HG03103 (cell line): ENCODE measurements at regions not wholly inside any gene's neighbourhood (a gene's known extent, or its start where the extent isn't known, plus 50 kb on each side); places are given as distances from the start of the nearest gene placed in this dataset.
"Not testable (repeated sequence)": the region's sequence is repeated elsewhere in the genome, so short reads cannot be mapped to it uniquely, and the experiment has no call there.

Experiments
- ATAC-seq: cut with Tn5 transposase; IDR thresholded peaks from one replicate; pipeline ENCODE4 v1.9.1; 2021; ENCODE audit warnings: low read depth; ENCODE audit not compliant: unreplicated experiment

DNA sequence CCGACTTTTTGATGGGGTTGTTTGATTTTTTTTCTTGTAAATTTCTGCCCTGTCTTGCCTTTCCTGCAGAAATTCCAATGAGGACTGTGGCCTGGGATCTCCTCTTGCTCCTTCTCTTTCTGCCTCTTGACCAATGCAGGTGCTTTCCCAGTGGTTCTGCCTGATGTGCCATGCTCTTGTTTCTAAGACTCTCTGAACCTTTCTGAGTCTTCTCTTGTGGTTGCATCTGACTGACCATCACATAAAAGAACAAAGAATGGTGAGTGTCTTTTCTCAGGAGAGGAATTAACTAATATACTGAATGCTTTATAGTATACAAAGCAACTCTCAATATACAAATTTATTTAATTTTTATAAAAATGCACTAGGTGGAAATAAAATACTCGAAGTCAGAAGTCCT lies 424.6 kb downstream of the TRIB2 start:
- ATAC-seq = no peak

DNA sequence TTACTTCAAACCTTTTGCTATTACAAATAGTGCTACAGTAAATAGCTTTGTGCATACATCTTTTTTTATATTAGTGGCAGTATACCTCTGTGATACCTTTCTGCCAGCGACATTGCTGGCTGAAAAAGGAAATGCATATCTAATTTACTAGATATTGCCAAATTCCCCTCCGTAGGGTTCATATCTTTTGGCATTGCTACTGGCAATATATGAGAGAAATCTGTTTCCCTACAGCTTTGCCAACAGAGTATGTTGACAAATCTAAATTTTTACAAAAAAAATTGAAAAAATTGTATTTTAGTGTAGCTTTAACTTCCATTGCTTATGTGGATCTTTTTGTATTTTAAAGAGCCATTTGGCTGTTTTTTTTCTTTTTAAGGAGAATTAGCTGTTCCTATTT lies 426.7 kb downstream of the TRIB2 start:
- no peak for ATAC-seq

DNA sequence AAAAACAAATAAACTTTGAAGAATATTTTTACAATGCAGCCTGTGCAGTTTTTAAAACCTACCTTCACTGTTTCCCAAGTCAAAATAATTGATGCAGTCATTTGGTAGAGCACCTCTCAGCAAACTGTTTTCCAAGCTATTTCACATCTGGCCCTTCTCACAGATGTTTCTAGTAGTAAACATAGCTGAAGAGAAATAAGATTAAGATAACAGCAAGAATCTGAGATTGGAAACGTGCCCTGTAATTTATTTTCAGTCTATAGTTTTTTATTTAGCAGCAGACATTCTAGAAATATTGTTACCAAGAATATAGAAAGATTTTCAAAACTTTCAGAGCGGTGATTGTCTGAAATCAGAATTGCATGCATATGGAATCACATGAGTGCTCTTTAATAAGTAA lies 440.2 kb downstream of the TRIB2 start:
- ATAC-seq = no peak

DNA sequence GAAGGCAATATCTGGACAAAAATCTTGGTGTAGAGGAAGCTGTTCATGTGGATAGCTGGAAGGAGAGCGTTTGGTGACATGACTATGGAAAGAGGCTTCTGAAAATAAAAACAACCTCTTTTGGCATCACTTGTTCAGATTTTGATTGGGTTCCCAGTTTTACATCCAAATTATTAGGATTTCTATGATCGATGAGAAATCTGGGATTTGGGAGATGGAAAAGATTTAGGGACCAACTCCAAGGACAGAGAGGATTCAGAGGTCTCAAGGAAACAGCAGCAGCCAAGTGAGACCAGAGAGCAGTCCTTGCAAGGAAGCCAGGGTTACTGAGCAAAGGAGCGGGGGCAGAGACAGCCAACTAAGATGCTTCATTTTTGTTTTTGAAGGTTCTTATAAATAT lies 441.7 kb downstream of the TRIB2 start:
- no peak for ATAC-seq

DNA sequence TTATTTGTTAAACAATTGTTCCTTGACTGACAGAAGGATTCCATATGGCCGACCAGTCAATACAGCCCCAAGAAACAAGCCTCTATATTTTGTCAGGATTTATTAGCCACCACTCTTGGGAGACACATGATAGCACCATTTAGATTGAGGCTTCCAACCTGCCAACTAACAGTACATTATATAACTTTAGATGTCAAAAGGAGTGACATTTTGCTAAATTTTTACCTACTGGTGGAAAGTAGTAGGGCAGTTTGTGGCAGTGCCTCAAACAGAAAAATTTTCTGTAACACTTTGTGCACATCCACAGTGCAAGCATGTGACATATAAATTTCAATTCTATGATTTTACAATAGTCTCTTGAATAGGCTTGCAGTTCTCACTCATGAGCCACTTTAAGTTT lies 464.0 kb downstream of the TRIB2 start:
- ATAC-seq = no peak

DNA sequence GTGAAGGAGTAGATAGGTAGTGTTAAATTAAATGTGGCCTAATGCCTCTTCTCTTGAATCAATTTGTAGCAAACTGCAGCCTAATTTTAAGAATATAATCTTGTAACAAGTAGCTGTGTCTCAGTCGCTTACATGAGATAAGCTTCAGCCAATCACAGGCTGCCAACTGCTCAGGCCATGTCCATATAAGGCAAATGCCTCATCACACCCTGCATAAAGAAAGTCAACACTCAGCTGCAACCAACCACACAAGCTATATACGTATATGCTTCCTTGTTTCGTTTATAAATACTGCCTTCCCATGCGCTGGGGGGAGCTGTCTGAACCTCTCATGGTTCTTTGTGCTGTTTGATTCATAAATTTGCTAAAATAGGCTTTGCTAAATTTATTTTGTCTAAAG lies 476.3 kb downstream of the TRIB2 start:
- ATAC-seq = peak; percentile 85

- ATAC-seq = peak; percentile 55
These were observed 477.2 kb downstream of the TRIB2 start for GRCh38 chr2:13193900-13194299.

- ATAC-seq = no peak
These were observed 478.5 kb downstream of the TRIB2 start for GRCh38 chr2:13195270-13195669.

DNA sequence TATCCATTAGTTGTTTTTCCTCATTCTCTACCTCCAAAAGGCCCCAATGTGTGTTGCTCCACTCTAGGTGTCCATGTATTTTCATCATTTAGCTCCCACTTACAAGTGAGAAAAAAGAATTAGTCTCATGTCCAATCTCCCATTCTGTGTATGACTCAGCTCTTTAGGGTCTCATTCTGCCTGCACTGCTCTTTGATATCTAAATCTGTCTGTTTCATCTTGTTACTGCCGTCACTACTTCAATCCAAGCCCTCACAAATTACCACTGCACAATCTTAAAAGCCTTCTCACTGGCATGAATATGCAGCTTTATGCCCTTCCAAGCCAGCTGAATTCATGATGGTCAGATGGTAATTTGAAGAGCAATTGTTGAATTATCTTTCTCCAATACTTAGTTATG lies 480.5 kb downstream of the TRIB2 start:
- ATAC-seq = no peak

GRCh38 chr2:13201924-13202323 lies 485.2 kb downstream of the TRIB2 start:
- no peak for ATAC-seq

DNA sequence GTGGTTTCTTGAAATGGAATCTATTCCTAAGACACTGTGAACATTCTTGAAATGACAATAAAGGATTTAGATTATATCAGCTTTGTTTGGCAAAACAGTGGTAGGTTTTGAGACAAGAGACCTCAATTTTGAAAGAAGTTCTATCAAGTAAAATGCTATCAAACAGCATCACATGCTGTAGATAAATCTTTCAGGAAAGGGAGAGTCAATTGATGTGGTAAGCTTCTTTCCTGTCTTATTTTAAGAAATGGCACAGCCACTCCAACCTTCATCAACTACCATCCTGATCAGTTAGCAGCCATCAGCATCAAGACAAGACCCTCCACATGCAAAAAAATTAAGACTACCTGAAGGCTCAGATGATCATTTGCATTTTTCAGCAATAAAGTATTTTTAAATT lies 495.4 kb downstream of the TRIB2 start:
- no peak for ATAC-seq

- no peak for ATAC-seq
These were observed 501.5 kb downstream of the TRIB2 start for GRCh38 chr2:13218205-13218604.

DNA sequence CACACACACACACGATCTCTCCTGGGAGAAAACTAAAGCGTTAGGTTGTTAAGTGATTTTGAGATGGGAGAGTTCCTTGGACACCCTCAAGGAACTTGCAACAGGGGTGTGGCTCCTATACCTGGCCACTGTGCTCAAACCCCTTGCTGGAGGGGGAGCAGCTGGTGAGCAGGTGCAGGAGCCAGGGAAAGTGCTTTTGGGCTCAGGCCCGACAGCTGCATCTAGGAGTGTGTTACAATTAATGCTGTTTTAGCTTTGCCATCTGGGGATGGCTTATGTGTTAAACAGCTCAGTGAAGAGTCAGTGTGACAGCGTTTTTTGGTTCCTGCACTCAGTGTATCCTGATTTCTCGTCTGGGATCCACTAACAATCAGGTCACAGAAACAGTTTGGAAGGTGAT lies 510.8 kb downstream of the TRIB2 start:
- no peak for ATAC-seq

DNA sequence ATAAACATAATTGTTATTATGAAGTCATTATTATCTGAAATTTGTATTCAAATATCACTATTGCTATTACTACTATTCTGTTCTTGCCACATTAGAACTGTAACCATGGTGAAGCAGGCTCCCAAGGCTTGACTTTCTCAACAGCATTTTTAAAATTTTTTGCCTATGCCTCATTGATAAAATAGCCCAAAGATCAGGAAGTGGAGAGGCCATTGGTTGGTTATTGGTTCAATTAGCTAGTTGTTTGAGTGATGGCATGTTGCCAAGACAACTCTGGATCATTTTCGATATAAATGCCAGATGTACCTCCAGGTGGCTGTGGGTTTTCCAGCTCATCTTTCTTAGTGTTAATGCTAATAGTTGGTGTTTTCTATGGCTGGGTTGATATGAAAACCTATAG lies 513.5 kb downstream of the TRIB2 start:
- ATAC-seq = no peak

DNA sequence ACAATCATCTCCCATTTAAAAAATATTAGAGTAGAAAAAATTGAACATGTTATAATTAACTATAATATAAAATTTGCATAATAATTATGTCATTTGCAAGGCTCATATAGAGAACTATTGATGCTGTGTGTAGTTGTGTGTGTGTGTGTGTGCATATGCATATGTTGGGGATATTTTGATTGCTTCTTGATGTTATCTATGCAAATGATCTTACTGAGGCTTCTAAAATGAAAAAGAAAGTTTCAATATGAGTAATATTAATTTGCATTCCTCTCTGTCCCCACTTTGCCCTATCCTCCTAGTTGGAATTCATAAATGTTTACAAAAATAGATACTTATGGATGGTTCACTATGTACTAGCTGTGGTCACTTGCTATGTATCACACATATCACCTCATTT lies 523.3 kb downstream of the TRIB2 start:
- ATAC-seq = no peak

- ATAC-seq = no peak
These were observed 524.2 kb downstream of the TRIB2 start for GRCh38 chr2:13240789-13241487.

DNA sequence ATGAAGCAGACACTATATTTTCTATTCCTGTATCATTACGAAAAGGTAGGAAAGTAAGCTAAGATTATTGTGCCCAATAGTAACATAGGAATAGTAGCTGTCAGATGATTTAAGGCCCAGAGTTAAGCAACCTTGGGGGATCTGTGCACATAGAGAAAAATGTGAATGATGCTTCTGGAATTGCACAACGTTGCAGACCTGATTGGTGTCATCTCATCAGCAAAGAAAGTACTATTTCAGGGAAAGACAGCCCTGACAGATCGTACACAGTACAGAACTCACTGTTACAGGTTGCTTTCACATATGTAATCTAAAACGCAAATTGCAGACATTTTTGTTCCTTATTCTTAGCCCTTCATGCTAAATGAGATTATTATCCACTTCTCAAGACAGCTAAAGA lies 535.9 kb downstream of the TRIB2 start:
- ATAC-seq = no peak

DNA sequence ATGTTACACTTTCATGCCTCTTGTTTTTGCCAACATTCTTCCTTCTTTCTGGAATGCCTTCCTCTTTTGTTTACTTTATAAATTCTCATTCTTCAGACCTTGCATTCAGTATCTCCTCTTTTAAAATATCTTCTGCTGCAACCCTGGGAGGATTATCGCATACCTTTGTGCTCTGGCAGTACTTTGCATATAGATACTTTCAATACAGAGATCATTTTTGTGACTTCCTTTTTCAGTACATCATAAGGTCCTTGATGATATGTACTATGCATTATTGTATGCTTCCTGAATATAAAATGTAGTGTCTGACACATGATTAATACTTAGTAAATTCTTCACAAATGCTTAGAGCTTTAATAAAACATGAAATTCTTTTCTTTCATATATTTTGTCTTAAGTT lies 538.7 kb downstream of the TRIB2 start:
- ATAC-seq = no peak

- no peak for ATAC-seq
These were observed 543.7 kb downstream of the TRIB2 start for GRCh38 chr2:13260402-13260801.

GRCh38 chr2:13266166-13266565 lies 549.4 kb downstream of the TRIB2 start:
- ATAC-seq = no peak

DNA sequence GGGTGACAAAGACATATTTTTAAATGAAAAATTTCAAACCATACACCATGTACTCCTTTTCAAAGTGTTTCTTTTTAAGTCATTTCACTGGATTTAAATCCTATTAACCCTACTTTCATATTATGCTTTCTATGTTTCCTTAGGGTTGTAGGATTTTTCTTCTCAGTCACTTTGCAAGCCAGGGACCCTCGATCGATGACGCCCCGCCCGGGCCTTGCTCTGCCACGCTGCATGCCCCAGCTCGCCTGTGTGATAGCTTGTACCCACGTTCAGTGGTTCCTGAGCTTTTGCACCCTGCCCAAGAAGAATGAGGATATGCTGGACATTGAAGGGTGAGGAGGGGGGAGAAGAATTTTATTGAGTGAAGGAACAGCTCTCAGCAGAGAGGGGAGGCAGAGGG lies 568.0 kb downstream of the TRIB2 start:
- no peak for ATAC-seq

DNA sequence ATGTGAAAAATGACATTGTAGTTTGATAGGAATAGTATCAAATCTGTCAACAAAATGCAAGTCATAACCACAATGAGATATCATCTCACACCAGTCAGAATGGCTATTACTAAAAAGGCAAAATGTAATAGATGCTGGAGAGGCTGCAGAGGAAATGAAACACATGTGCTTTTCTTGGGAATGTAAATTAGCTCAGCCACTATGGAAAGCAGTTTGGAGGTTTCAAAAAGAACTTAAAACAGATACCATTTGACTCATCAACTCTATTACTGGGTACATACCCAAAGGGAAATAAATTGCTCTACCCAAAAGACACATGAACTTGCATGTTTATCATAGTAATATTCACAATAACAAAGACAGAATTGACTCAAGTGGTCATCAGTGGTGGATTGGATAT lies 572.6 kb downstream of the TRIB2 start:
- no peak for ATAC-seq

GRCh38 chr2:13308478-13308805 lies 591.7 kb downstream of the TRIB2 start:
- not testable (repeated sequence) for ATAC-seq
